ENCODE measurements at regions not wholly inside any gene's neighbourhood (a gene's known extent, or its start where the extent isn't known, plus 50 kb on each side); places are given as distances from the start of the nearest gene placed in this dataset.
A peak's percentile ranks its signal among the peaks of the same experiment; 100 is the strongest.

DNA sequence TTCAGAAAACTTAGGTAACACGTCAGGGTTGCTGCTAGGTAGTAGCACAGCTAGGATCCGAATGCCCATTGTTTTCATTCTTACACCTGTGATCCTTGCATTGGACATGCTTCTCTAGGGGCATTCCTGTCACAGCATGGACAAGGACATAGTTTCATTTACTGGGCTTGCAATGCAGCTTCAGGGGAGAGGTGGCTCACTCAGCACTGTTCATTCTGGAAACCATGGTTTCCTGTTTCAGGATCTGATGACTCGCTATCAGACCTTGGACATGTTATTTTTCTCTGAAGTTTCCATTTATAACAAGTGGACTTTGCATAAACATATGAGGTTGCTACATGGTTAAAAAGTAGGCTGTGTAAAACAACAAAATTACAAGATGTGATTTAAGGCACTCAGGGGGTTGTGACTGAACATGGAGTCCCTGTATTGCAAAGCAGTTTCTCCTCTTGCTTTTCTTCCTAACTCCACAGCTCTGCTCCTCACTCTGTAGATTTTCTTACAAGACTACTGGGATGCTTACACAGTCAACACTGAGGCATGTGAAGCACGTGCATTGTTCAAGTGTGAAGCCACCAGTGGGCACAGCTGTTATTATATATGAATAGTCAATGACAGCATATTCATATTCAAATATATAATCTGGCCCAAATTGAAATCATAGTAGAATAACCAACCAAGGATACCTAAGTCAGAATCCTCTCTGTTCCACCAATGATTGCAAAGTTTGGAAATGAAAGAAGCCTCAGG is 66.1 kb upstream of the STK32A start:
- Histone ChIP-seq H3K4me1 (ENCODE audit: control insufficient read depth, insufficient read depth, low read length) (no peaks in the 10 kb centered on the region), H3K4me3 (ENCODE audit: low read length) (no peak overlapping the region), H3K36me3 (ENCODE audit: control insufficient read depth, insufficient read depth, low read length) (no peaks in the 10 kb centered on the region), H3K27ac (ENCODE audit: low read depth, low read length) (no peak overlapping the region), H3K9me3 (ENCODE audit: control insufficient read depth, low read length) (peaks cover 18% of the 10 kb centered on the region), H3K9ac (ENCODE audit: extremely low read depth, low read length, poor library complexity, severe bottlenecking) (no peak overlapping the region), H3K27me3 (ENCODE audit: control insufficient read depth, insufficient read depth, low read length, poor library complexity, severe bottlenecking) (no peaks in the 10 kb centered on the region)
- H3K4me1 Mint-ChIP-seq: peaks cover 14% of the 10 kb centered on the region
- H3K9me3 Mint-ChIP-seq: peaks cover 6% of the 10 kb centered on the region
- H3K27ac Mint-ChIP-seq: no peak overlapping the region
- no peak overlapping the region for H3K4me3 Mint-ChIP-seq
- peak; percentile 53 for DNase-seq
- TF ChIP-seq CTCF (conservative IDR thresholded peaks at IDR 0.05): no peak
- 89 to 97% methylated on average over 4 of the region's 4 CpGs for WGBS, 2 experiments (ENCODE audit: insufficient coverage in 1 of 2, insufficient read length in 1 of 2)
- H3K36me3 Mint-ChIP-seq (ENCODE audit: low read depth): no peaks in the 10 kb centered on the region
- no peaks in the 10 kb centered on the region for H3K27me3 Mint-ChIP-seq (ENCODE audit: insufficient read depth)

DNA sequence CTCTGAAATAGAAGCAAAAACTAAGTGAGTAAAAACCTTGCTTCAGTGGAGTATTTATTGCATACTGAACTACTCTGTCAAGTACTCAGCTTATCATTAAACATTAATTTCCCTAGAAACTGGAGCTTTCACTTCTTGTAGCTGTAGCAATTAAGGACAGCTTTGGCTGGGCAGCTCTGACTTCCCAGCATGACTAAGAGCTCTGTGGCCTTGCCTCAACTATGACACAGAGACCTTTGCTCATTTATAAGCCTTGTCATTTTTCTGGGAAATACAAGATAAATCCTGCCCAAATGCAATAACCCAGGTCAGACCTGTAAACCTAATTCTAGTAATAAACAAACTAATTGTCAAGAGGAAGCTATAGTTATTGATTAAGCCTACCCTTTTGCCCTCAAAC is 65.4 kb upstream of the STK32A start:
- H3K36me3 ChIP-seq (ENCODE audit: control insufficient read depth, insufficient read depth, low read length): no peaks in the 10 kb centered on the region
- TF ChIP-seq CTCF (conservative IDR thresholded peaks at IDR 0.05): no peak
- no peaks in the 10 kb centered on the region for H3K4me1 ChIP-seq (ENCODE audit: control insufficient read depth, insufficient read depth, low read length)
- Mint-ChIP-seq H3K27me3 (ENCODE audit: insufficient read depth) (no peaks in the 10 kb centered on the region), H3K9me3 (peaks cover 4% of the 10 kb centered on the region), H3K4me3 (no peak overlapping the region), H3K27ac (no peak overlapping the region), H3K36me3 (ENCODE audit: low read depth) (no peaks in the 10 kb centered on the region), H3K4me1 (peaks cover 14% of the 10 kb centered on the region)
- no peak for DNase-seq
- no peak overlapping the region for H3K9ac ChIP-seq (ENCODE audit: extremely low read depth, low read length, poor library complexity, severe bottlenecking)
- H3K4me3 ChIP-seq (ENCODE audit: low read length): no peak overlapping the region
- no peak overlapping the region for H3K27ac ChIP-seq (ENCODE audit: low read depth, low read length)
- H3K27me3 ChIP-seq (ENCODE audit: control insufficient read depth, insufficient read depth, low read length, poor library complexity, severe bottlenecking): no peaks in the 10 kb centered on the region
- H3K9me3 ChIP-seq (ENCODE audit: control insufficient read depth, low read length): peaks cover 12% of the 10 kb centered on the region

GRCh38 chr5:147169901-147170300 is 64.9 kb upstream of the STK32A start:
- H3K27me3 ChIP-seq (ENCODE audit: control insufficient read depth, insufficient read depth, low read length, poor library complexity, severe bottlenecking): no peaks in the 10 kb centered on the region
- no peak for TF ChIP-seq CTCF (conservative IDR thresholded peaks at IDR 0.05)
- Mint-ChIP-seq H3K9me3 (peaks cover 4% of the 10 kb centered on the region), H3K4me3 (no peak overlapping the region), H3K27me3 (ENCODE audit: insufficient read depth) (no peaks in the 10 kb centered on the region), H3K4me1 (peaks cover 18% of the 10 kb centered on the region), H3K27ac (no peak overlapping the region), H3K36me3 (ENCODE audit: low read depth) (no peaks in the 10 kb centered on the region)
- no peak overlapping the region for H3K9ac ChIP-seq (ENCODE audit: extremely low read depth, low read length, poor library complexity, severe bottlenecking)
- H3K4me1 ChIP-seq (ENCODE audit: control insufficient read depth, insufficient read depth, low read length): no peaks in the 10 kb centered on the region
- 96 to 100% methylated on average over 1 to 3 of the region's 3 CpGs for WGBS, 2 experiments (ENCODE audit: insufficient coverage in 1 of 2, insufficient read length in 1 of 2)
- no peak overlapping the region for H3K4me3 ChIP-seq (ENCODE audit: low read length)
- no peak overlapping the region for H3K27ac ChIP-seq (ENCODE audit: low read depth, low read length)
- no peaks in the 10 kb centered on the region for H3K36me3 ChIP-seq (ENCODE audit: control insufficient read depth, insufficient read depth, low read length)
- H3K9me3 ChIP-seq (ENCODE audit: control insufficient read depth, low read length): peaks cover 7% of the 10 kb centered on the region
- no peak for DNase-seq

Measured in endodermal cell (in vitro differentiated cells).